ENCODE measurements at regions not wholly inside any gene's neighbourhood (a gene's known extent, or its start where the extent isn't known, plus 50 kb on each side); places are given as distances from the start of the nearest gene placed in this dataset.

GRCh38 chrX:727738-728621 is 97.4 kb downstream of the SHOX start:
- DNase-seq: no peak

- DNase-seq: no peak
These were observed 95.4 kb downstream of the SHOX start for GRCh38 chrX:725971-726370.

- no peak for DNase-seq
These were observed 93.7 kb downstream of the SHOX start for GRCh38 chrX:724256-724655.

- no peak for DNase-seq
These were observed 93.2 kb downstream of the SHOX start for GRCh38 chrX:723781-724180.

- no peak for DNase-seq
These were observed 90.8 kb downstream of the SHOX start for GRCh38 chrX:721354-721753.

- DNase-seq: no peak
These were observed 90.2 kb downstream of the SHOX start for GRCh38 chrX:720825-721224.

- DNase-seq: no peak
These were observed 89.7 kb downstream of the SHOX start for GRCh38 chrX:720250-720649.

- DNase-seq: no peak
These were observed 85.5 kb downstream of the SHOX start for GRCh38 chrX:716136-716535.

GRCh38 chrX:714131-714530 is 83.5 kb downstream of the SHOX start:
- DNase-seq: no peak
